HCT116 (cell line): ENCODE measurements at regions not wholly inside any gene's neighbourhood (a gene's known extent, or its start where the extent isn't known, plus 50 kb on each side); places are given as distances from the start of the nearest gene placed in this dataset.

Experiments
- ATAC-seq: fragments of 200-7000 bp; cut with Tn5 transposase; 2 replicates; pipeline ENCODE4 v1.9.1; 2020; ENCODE audit warnings: mild to moderate bottlenecking, moderate library complexity
- BruUV-seq: library from RNA; stranded (reverse); fragments of 400-500 nt; replicated peaks from 2 replicates; lab custom pipeline; 2021; lab: Mats Ljungman, UMichigan
- CTCF ChIA-PET: fragments of 300-600 bp; sonication (Branson Sonifier 250); formaldehyde crosslinking; loops from one replicate; lab custom pipeline; 2021; ENCODE audit warnings: antibody characterized with exemption; lab: Charles Lee
- POLR2A ChIA-PET: fragments of 300-600, 350-600 bp; sonication (Branson Sonifier 250); formaldehyde crosslinking; loops from one replicate; lab custom pipeline; 2021; ENCODE audit warnings: antibody characterized with exemption; lab: Charles Lee
- RAD21 ChIA-PET, 2 experiments: fragments of 300-600 bp; sonication (Branson Sonifier 250); formaldehyde crosslinking; loops; one replicate each; lab custom pipeline; 2023; ENCODE audit warnings: low total read pairs in 2 of 2; ENCODE audit not compliant: uncharacterized antibody in 2 of 2, unreplicated experiment in 2 of 2, low non-redundant PET in 1 of 2; lab: Charles Lee
- DNase-seq: peaks from one replicate; pipeline ENCODE4 v3.0.0-alpha.2; 2010; ENCODE audit warnings: low read depth, low spot score
- H2AFZ ChIP-seq: fragments of 200-600 bp; shearing (Covaris generic), sonication (generic); 2 replicates; pipeline ENCODE4 v1.6.1; 2017; ENCODE audit warnings: low read depth, mixed run types, mixed read lengths, antibody characterized with exemption, low read length; ENCODE audit not compliant: poor library complexity, severe bottlenecking
- H3K27ac ChIP-seq: 2 replicates; pipeline ENCODE4 v1.5.1; 2012; ENCODE audit warnings: low read depth, low read length
- H3K27me3 ChIP-seq: fragments of 200-600 bp; sonication (generic); 2 replicates; pipeline ENCODE4 v1.6.1; 2016; ENCODE audit warnings: mixed run types, low read length, mixed read lengths; ENCODE audit not compliant: insufficient read depth
- H3K36me3 ChIP-seq, 2 experiments: fragments of 200-500 bp in 1 of 2; fragments of 200-600 bp in 1 of 2; sonication (Bioruptor generic) in 1 of 2; sonication (generic) in 1 of 2; 2 replicates each; pipeline versions ENCODE4 v1.5.1 to v1.6.1; 2014 to 2016; ENCODE audit warnings: low read length in 2 of 2, inconsistent platforms in 1 of 2, mixed read lengths in 1 of 2, mixed run types in 1 of 2; ENCODE audit not compliant: insufficient read depth in 2 of 2, control insufficient read depth in 1 of 2
- H3K4me1 ChIP-seq, 2 experiments: fragments of 200-600 bp in 1 of 2; sonication (generic) in 1 of 2; 2 replicates each; pipeline versions ENCODE4 v1.5.1 to v1.6.1; 2012 to 2017; ENCODE audit warnings: low read length in 2 of 2, inconsistent platforms in 1 of 2, mild to moderate bottlenecking in 1 of 2, mixed read lengths in 1 of 2, mixed run types in 1 of 2, moderate library complexity in 1 of 2; ENCODE audit not compliant: insufficient read depth in 2 of 2, control insufficient read depth in 1 of 2
- H3K4me2 ChIP-seq: fragments of 200-600 bp; sonication (generic); 2 replicates; pipeline ENCODE4 v1.6.1; 2017; ENCODE audit warnings: mixed run types, low read length, mixed read lengths
- H3K4me3 ChIP-seq, 2 experiments: fragments of 200-600 bp in 1 of 2; sonication (generic) in 1 of 2; replicated peaks in 1 of 2; 2 replicates each; pipeline ENCODE4 v1.5.1; 2011 to 2016; ENCODE audit warnings: low read length in 2 of 2, control low read depth in 1 of 2, low read depth in 1 of 2, mild to moderate bottlenecking in 1 of 2, mixed read lengths in 1 of 2, mixed run types in 1 of 2
- H3K79me2 ChIP-seq: fragments of 200-600 bp; sonication (generic); 2 replicates; pipeline ENCODE4 v1.6.1; 2017; ENCODE audit warnings: mild to moderate bottlenecking, mixed run types, low read length, moderate library complexity, mixed read lengths; ENCODE audit not compliant: insufficient read depth
- H3K9ac ChIP-seq: fragments of 200-600 bp; sonication (generic); 2 replicates; pipeline ENCODE4 v1.6.1; 2016; ENCODE audit warnings: low read length, mixed read lengths
- H3K9me2 ChIP-seq: fragments of 200-600 bp; sonication (generic), shearing (Covaris generic); 2 replicates; pipeline ENCODE4 v1.6.1; 2017; ENCODE audit warnings: mixed run types, mild to moderate bottlenecking, moderate library complexity; ENCODE audit not compliant: insufficient read depth
- H3K9me3 ChIP-seq, 2 experiments: fragments of 200-500 bp in 1 of 2; fragments of 200-600 bp in 1 of 2; sonication (Bioruptor generic) in 1 of 2; sonication (generic) in 1 of 2; 2 replicates each; pipeline ENCODE4 v1.6.1; 2014 to 2017; ENCODE audit warnings: low read length in 2 of 2, mixed read lengths in 2 of 2, inconsistent platforms in 1 of 2, low read depth in 1 of 2, mild to moderate bottlenecking in 1 of 2, mixed run types in 1 of 2, moderate library complexity in 1 of 2; ENCODE audit not compliant: control insufficient read depth in 1 of 2, insufficient read depth in 1 of 2
- H4K20me1 ChIP-seq: fragments of 200-600 bp; sonication (generic), shearing (Covaris generic); 2 replicates; pipeline ENCODE4 v1.6.1; 2017; ENCODE audit warnings: mixed run types, mild to moderate bottlenecking, moderate library complexity; ENCODE audit not compliant: insufficient read depth
- ATF3 ChIP-seq: IDR thresholded peaks from 2 replicates; pipeline ENCODE4 v1.6.1; 2012
- CBX3 ChIP-seq: IDR thresholded peaks from 2 replicates; pipeline ENCODE4 v1.6.1; 2012; ENCODE audit warnings: low read depth
- EGR1 ChIP-seq: IDR thresholded peaks from 2 replicates; pipeline ENCODE4 v1.6.1; 2012; ENCODE audit warnings: low read depth
- EZH2phosphoT487 ChIP-seq: fragments of 200-600 bp; IDR thresholded peaks from 2 replicates; pipeline ENCODE4 v1.6.1; 2018; ENCODE audit warnings: antibody characterized with exemption, borderline replicate concordance
- FOSL1 ChIP-seq: IDR thresholded peaks from 2 replicates; pipeline ENCODE4 v1.6.1; 2012; ENCODE audit warnings: low read depth
- JUND ChIP-seq: IDR thresholded peaks from 2 replicates; pipeline ENCODE4 v1.6.1; 2012
- POLR2A ChIP-seq: IDR thresholded peaks from 2 replicates; pipeline ENCODE4 v1.7.0; 2011; ENCODE audit warnings: borderline replicate concordance; ENCODE audit not compliant: insufficient read depth, insufficient read length; ENCODE audit errors: extremely low read depth
- RAD21 ChIP-seq: IDR thresholded peaks from 2 replicates; pipeline ENCODE4 v1.6.1; 2012; ENCODE audit warnings: low read depth, mild to moderate bottlenecking
- SIN3A ChIP-seq: IDR thresholded peaks from 2 replicates; pipeline ENCODE4 v1.6.1; 2012; ENCODE audit warnings: low read depth
- SRF ChIP-seq: IDR thresholded peaks from 2 replicates; pipeline ENCODE4 v1.6.1; 2012; ENCODE audit warnings: low read depth
- TCF7L2 ChIP-seq: IDR thresholded peaks from 2 replicates; pipeline ENCODE4 v1.7.0; 2011; ENCODE audit warnings: borderline replicate concordance, inconsistent platforms; ENCODE audit not compliant: insufficient read depth, insufficient read length; ENCODE audit errors: extremely low read depth
- YY1 ChIP-seq: IDR thresholded peaks from 2 replicates; pipeline ENCODE4 v1.6.1; 2011; ENCODE audit warnings: low read length, low read depth, moderate library complexity, mild to moderate bottlenecking; ENCODE audit not compliant: insufficient replicate concordance; ENCODE audit errors: extremely low read depth
- ZBTB33 ChIP-seq: IDR thresholded peaks from 2 replicates; pipeline ENCODE4 v1.6.1; 2011; ENCODE audit warnings: mild to moderate bottlenecking, low read length, moderate library complexity; ENCODE audit not compliant: insufficient replicate concordance; ENCODE audit errors: extremely low read depth
- ZFX ChIP-seq: fragments of 450-650 bp; IDR thresholded peaks from 2 replicates; pipeline ENCODE4 v1.6.1; 2017
- ZNF274 ChIP-seq: fragments of 200-500 bp; sonication (Bioruptor generic); IDR thresholded peaks from 2 replicates; pipeline ENCODE4 v1.6.1; 2014; ENCODE audit warnings: mild to moderate bottlenecking, low read depth, low read length, inconsistent platforms
- intact Hi-C: fragments of 100-400 bp; cut with micrococcal nuclease; formaldehyde crosslinking; loops from 2 replicates; pipeline ENCODE4 v1.10.0; 2022

GRCh38 chr7:153858355-153858754 lies 193.8 kb upstream of the DPP6 start:
- ChIA-PET RAD21 (no interaction called here), POLR2A (no interaction called here), CTCF (no interaction called here)
- Histone ChIP-seq H3K4me1 (no peaks in the 10 kb centered on the region), H3K27me3 (no peaks in the 10 kb centered on the region), H3K9ac (no peak overlapping the region), H4K20me1 (no peaks in the 10 kb centered on the region), H3K79me2 (no peaks in the 10 kb centered on the region), H3K4me3 (no peak overlapping the region), H3K9me3 (peaks cover 3 to 16% of the 10 kb centered on the region in 2 experiments; a peak in 2 of 4 replicates), H3K4me2 (no peak overlapping the region), H3K36me3 (no peaks in the 10 kb centered on the region), H2AFZ (no peak overlapping the region), H3K27ac (no peak overlapping the region), H3K9me2 (no peaks in the 10 kb centered on the region)
- ATAC-seq = no peak
- intact Hi-C loops = no loop called here
- BruUV-seq = no TSS peak
- TF ChIP-seq EGR1 = no peak
- no peak for TF ChIP-seq RAD21
- TF ChIP-seq SIN3A = no peak
- no peak for TF ChIP-seq SRF
- TF ChIP-seq EZH2phosphoT487 = no peak
- TF ChIP-seq POLR2A = no peak
- no peak for TF ChIP-seq CBX3
- no peak for TF ChIP-seq ZBTB33
- TF ChIP-seq ZFX = no peak
- TF ChIP-seq YY1 = no peak
- no peak for DNase-seq

- H3K4me2 ChIP-seq = no peak overlapping the region
- ChIA-PET CTCF (no interaction called here), RAD21 (no interaction called here), POLR2A (no interaction called here)
- H3K27ac ChIP-seq = no peak overlapping the region
- intact Hi-C loops = no loop called here
- no peak overlapping the region for H2AFZ ChIP-seq
- ATAC-seq (no peak), DNase-seq (no peak)
- H3K27me3 ChIP-seq = no peaks in the 10 kb centered on the region
- H3K36me3 ChIP-seq = no peaks in the 10 kb centered on the region
- H3K4me3 ChIP-seq = no peak overlapping the region
- H3K4me1 ChIP-seq = no peaks in the 10 kb centered on the region
- no TSS peak for BruUV-seq
- H3K9ac ChIP-seq = no peak overlapping the region
- no peaks in the 10 kb centered on the region for H3K9me2 ChIP-seq
- H4K20me1 ChIP-seq = no peaks in the 10 kb centered on the region
- H3K79me2 ChIP-seq = no peaks in the 10 kb centered on the region
- H3K9me3 ChIP-seq = peaks cover 3 to 13% of the 10 kb centered on the region in 2 experiments; a peak in 2 of 4 replicates
- TF ChIP-seq ATF3 (no peak), ZNF274 (no peak), EZH2phosphoT487 (no peak), TCF7L2 (no peak), FOSL1 (no peak), ZBTB33 (no peak), YY1 (no peak), JUND (no peak)
These were observed 193.0 kb upstream of the DPP6 start for GRCh38 chr7:153859239-153859638.
